GM23338 (cell line): ENCODE measurements at regions not wholly inside any gene's neighbourhood (a gene's known extent, or its start where the extent isn't known, plus 50 kb on each side); places are given as distances from the start of the nearest gene placed in this dataset.

Experiments
- ATAC-seq: fragments of 200-7000 bp; cut with Tn5 transposase; 3 replicates; pipeline ENCODE4 v1.9.1; 2020
- DNase-seq: peaks from one replicate; pipeline ENCODE4 v3.0.0-alpha.2; 2015; ENCODE audit warnings: low spot score
- H2AFZ ChIP-seq: fragments of 200-600 bp; sonication (generic); 2 replicates; pipeline ENCODE4 v1.8.0; 2016; ENCODE audit warnings: antibody characterized with exemption, mild to moderate bottlenecking, moderate library complexity
- H3F3A ChIP-seq: fragments of 200-600 bp; sonication (generic); replicated peaks from 2 replicates; pipeline ENCODE4 v1.8.0; 2017; ENCODE audit warnings: antibody characterized with exemption, mixed run types, low read depth
- H3K27ac ChIP-seq: fragments of 200-600 bp; sonication (generic); 2 replicates; pipeline ENCODE4 v1.6.1; 2016; ENCODE audit warnings: low read depth
- H3K27me3 ChIP-seq: fragments of 200-600 bp; sonication (generic); 2 replicates; pipeline ENCODE4 v1.8.0; 2016; ENCODE audit warnings: mild to moderate bottlenecking, mixed run types, moderate library complexity; ENCODE audit not compliant: insufficient read depth
- H3K36me3 ChIP-seq: fragments of 200-600 bp; sonication (generic); 2 replicates; pipeline ENCODE4 v1.8.0; 2016; ENCODE audit warnings: mild to moderate bottlenecking; ENCODE audit not compliant: insufficient read depth
- H3K4me1 ChIP-seq: fragments of 200-600 bp; sonication (generic); 2 replicates; pipeline ENCODE4 v1.8.0; 2016; ENCODE audit warnings: mild to moderate bottlenecking, moderate library complexity; ENCODE audit not compliant: insufficient read depth
- H3K4me2 ChIP-seq: fragments of 200-600 bp; sonication (generic); 2 replicates; pipeline ENCODE4 v1.7.1; 2017; ENCODE audit warnings: mixed run types
- H3K4me3 ChIP-seq: fragments of 200-600 bp; sonication (generic); 2 replicates; pipeline ENCODE4 v1.6.1; 2016; ENCODE audit warnings: mixed run types
- H3K79me2 ChIP-seq: fragments of 200-600 bp; sonication (generic); replicated peaks from 2 replicates; pipeline ENCODE4 v1.8.0; 2017; ENCODE audit warnings: mild to moderate bottlenecking; ENCODE audit not compliant: insufficient read depth
- H3K9me2 ChIP-seq: fragments of 200-600 bp; sonication (generic); 2 replicates; pipeline ENCODE4 v1.8.0; 2017; ENCODE audit not compliant: insufficient read depth
- H4K20me1 ChIP-seq: fragments of 200-600 bp; sonication (generic); replicated peaks from 2 replicates; pipeline ENCODE4 v1.8.0; 2017; ENCODE audit warnings: mild to moderate bottlenecking; ENCODE audit not compliant: insufficient read depth
- H3K27ac Mint-ChIP-seq: 2 replicates; pipeline ENCODE4 v1.8.0; 2020; ENCODE audit warnings: inconsistent platforms, mild to moderate bottlenecking, moderate library complexity, mixed read lengths
- H3K27me3 Mint-ChIP-seq: 3 replicates; pipeline ENCODE4 v1.8.0; 2022; ENCODE audit warnings: low read depth, mild to moderate bottlenecking, moderate library complexity, mixed read lengths, inconsistent platforms; ENCODE audit not compliant: insufficient read depth, poor library complexity
- H3K36me3 Mint-ChIP-seq: 3 replicates; pipeline ENCODE4 v1.8.0; 2021; ENCODE audit warnings: low read depth, mild to moderate bottlenecking, inconsistent platforms, moderate library complexity, mixed read lengths
- H3K4me1 Mint-ChIP-seq: 3 replicates; pipeline ENCODE4 v1.8.0; 2020; ENCODE audit warnings: mild to moderate bottlenecking, inconsistent platforms, mixed read lengths
- H3K4me3 Mint-ChIP-seq: 3 replicates; pipeline ENCODE4 v1.8.0; 2021; ENCODE audit warnings: moderate library complexity, mild to moderate bottlenecking, inconsistent platforms, mixed read lengths
- H3K9me3 Mint-ChIP-seq: 3 replicates; pipeline ENCODE4 v1.8.0; 2020; ENCODE audit warnings: moderate library complexity, mild to moderate bottlenecking, inconsistent platforms, mixed read lengths
- CREB1 ChIP-seq: fragments of 250-450 bp; sonication (Bioruptor Pico); IDR thresholded peaks from 2 replicates; pipeline ENCODE4 v1.5.0; 2020; ENCODE audit warnings: low read depth, mild to moderate bottlenecking, moderate library complexity
- EZH2 ChIP-seq: fragments of 200-600 bp; sonication (generic); IDR thresholded peaks from one replicate; pipeline ENCODE4 v1.8.0; 2017; ENCODE audit warnings: antibody characterized with exemption, mild to moderate bottlenecking, low read depth; ENCODE audit not compliant: unreplicated experiment
- EZH2phosphoT487 ChIP-seq: fragments of 200-600 bp; sonication (generic); IDR thresholded peaks from one replicate; pipeline ENCODE4 v1.8.1; 2018; ENCODE audit warnings: antibody characterized with exemption; ENCODE audit not compliant: unreplicated experiment
- JUNB ChIP-seq: IDR thresholded peaks from one replicate; pipeline ENCODE4 v1.6.1; 2016; ENCODE audit warnings: antibody characterized with exemption; ENCODE audit not compliant: unreplicated experiment
- NANOG ChIP-seq: IDR thresholded peaks from 2 replicates; pipeline ENCODE4 v1.6.1; 2016; ENCODE audit warnings: antibody characterized with exemption, borderline replicate concordance
- POLR2AphosphoS5 ChIP-seq: IDR thresholded peaks from 2 replicates; pipeline ENCODE4 v1.6.1; 2016; ENCODE audit warnings: antibody characterized with exemption, low read depth
- STAT1 ChIP-seq: IDR thresholded peaks from one replicate; pipeline ENCODE4 v1.6.1; 2016; ENCODE audit warnings: antibody characterized with exemption; ENCODE audit not compliant: unreplicated experiment
- ZNF114 ChIP-seq: fragments of 250-450 bp; sonication (Bioruptor Pico); IDR thresholded peaks from 2 replicates; pipeline ENCODE4 v1.5.0; 2020; ENCODE audit warnings: mild to moderate bottlenecking, moderate library complexity
- ZNF331 ChIP-seq: fragments of 250-450 bp; sonication (Bioruptor Pico); IDR thresholded peaks from 2 replicates; pipeline ENCODE4 v1.5.0; 2020; ENCODE audit warnings: low read depth, mild to moderate bottlenecking, moderate library complexity
- TF ChIP-seq, protein P1 (sequence below), 2 experiments: fragments of 200-600 bp in 1 of 2; sonication (generic) in 1 of 2; conservative IDR thresholded peaks; 2 replicates each; pipeline versions ENCODE4 v1.5.1 to v1.6.1; 2016 to 2017; ENCODE audit warnings: antibody characterized with exemption in 2 of 2, low read depth in 2 of 2, mild to moderate bottlenecking in 2 of 2, moderate library complexity in 1 of 2
- TF ChIP-seq, protein P2 (sequence below): IDR thresholded peaks from 2 replicates; pipeline ENCODE4 v1.6.1; 2016; ENCODE audit warnings: antibody characterized with exemption
- TF ChIP-seq, protein P3 (sequence below): IDR thresholded peaks from one replicate; pipeline ENCODE4 v1.6.1; 2018; ENCODE audit warnings: antibody characterized with exemption; ENCODE audit not compliant: unreplicated experiment
- TF ChIP-seq, protein P4 (sequence below): fragments of 250-450 bp; sonication (Bioruptor Pico); IDR thresholded peaks from 2 replicates; pipeline ENCODE4 v1.5.0; 2020; ENCODE audit warnings: mild to moderate bottlenecking, moderate library complexity

DNA sequence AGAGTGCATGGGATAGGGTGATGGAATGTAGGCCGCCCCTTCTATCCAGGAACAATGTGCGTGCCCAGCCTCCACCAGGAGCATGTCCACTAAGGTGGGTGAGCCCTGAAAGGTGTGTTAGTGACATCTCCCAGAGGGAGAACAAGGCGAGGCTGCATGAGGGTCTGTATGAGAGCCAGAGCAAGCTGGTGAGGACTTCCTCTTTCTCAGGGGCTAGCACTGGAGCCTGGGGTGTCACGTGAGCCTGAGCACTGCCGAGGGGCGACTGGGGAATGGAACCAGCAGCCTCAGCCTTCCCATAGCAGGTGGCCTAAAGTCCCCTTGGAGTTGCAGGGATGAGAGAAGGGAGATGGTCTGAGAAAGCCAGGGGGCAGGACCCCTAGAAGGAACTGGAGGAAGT is 156.3 kb upstream of the COBL start:
- no peaks in the 10 kb centered on the region for H3K36me3 Mint-ChIP-seq
- 0 out of 2 replicates have a peak overlapping the region, but pooled peaks have one; percentile 10 for H2AFZ ChIP-seq
- no peaks in the 10 kb centered on the region for H3F3A ChIP-seq
- H3K4me1 ChIP-seq: 0 out of 2 replicates have a peak, but pooled peaks cover 5% of the 10 kb centered on the region
- no peaks in the 10 kb centered on the region for H4K20me1 ChIP-seq
- H3K36me3 ChIP-seq: no peaks in the 10 kb centered on the region
- peaks cover 12% of the 10 kb centered on the region; the same call in 1 of the 2 replicates for H3K27me3 ChIP-seq
- H3K27me3 Mint-ChIP-seq: peaks cover 22% of the 10 kb centered on the region
- no peaks in the 10 kb centered on the region for H3K79me2 ChIP-seq
- H3K4me2 ChIP-seq: no peak overlapping the region
- no peaks in the 10 kb centered on the region; the same call in 2 of the 3 replicates for H3K9me3 Mint-ChIP-seq
- H3K4me1 Mint-ChIP-seq: peaks cover 12% of the 10 kb centered on the region; the same call in 2 of the 3 replicates
- no peak overlapping the region for H3K4me3 Mint-ChIP-seq
- no peak overlapping the region for H3K27ac Mint-ChIP-seq
- H3K4me3 ChIP-seq: no peak overlapping the region
- ATAC-seq: no peak
- H3K27ac ChIP-seq: no peak overlapping the region
- TF ChIP-seq EZH2 (no peak), POLR2AphosphoS5 (no peak), ZNF331 (CRISPR knock-in tag) (no peak), STAT1 (no peak), JUNB (no peak), ZNF114 (CRISPR knock-in tag) (no peak), NANOG (no peak), CREB1 (CRISPR knock-in tag) (no peak), EZH2phosphoT487 (no peak)
- TF ChIP-seq, protein P1, sequence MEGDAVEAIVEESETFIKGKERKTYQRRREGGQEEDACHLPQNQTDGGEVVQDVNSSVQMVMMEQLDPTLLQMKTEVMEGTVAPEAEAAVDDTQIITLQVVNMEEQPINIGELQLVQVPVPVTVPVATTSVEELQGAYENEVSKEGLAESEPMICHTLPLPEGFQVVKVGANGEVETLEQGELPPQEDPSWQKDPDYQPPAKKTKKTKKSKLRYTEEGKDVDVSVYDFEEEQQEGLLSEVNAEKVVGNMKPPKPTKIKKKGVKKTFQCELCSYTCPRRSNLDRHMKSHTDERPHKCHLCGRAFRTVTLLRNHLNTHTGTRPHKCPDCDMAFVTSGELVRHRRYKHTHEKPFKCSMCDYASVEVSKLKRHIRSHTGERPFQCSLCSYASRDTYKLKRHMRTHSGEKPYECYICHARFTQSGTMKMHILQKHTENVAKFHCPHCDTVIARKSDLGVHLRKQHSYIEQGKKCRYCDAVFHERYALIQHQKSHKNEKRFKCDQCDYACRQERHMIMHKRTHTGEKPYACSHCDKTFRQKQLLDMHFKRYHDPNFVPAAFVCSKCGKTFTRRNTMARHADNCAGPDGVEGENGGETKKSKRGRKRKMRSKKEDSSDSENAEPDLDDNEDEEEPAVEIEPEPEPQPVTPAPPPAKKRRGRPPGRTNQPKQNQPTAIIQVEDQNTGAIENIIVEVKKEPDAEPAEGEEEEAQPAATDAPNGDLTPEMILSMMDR (conservative IDR thresholded peaks at IDR 0.05; ENCODE audit: low read depth in 2 of 2): no peak
- TF ChIP-seq, protein P2, sequence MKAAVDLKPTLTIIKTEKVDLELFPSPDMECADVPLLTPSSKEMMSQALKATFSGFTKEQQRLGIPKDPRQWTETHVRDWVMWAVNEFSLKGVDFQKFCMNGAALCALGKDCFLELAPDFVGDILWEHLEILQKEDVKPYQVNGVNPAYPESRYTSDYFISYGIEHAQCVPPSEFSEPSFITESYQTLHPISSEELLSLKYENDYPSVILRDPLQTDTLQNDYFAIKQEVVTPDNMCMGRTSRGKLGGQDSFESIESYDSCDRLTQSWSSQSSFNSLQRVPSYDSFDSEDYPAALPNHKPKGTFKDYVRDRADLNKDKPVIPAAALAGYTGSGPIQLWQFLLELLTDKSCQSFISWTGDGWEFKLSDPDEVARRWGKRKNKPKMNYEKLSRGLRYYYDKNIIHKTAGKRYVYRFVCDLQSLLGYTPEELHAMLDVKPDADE: no peak
- TF ChIP-seq, protein P3, sequence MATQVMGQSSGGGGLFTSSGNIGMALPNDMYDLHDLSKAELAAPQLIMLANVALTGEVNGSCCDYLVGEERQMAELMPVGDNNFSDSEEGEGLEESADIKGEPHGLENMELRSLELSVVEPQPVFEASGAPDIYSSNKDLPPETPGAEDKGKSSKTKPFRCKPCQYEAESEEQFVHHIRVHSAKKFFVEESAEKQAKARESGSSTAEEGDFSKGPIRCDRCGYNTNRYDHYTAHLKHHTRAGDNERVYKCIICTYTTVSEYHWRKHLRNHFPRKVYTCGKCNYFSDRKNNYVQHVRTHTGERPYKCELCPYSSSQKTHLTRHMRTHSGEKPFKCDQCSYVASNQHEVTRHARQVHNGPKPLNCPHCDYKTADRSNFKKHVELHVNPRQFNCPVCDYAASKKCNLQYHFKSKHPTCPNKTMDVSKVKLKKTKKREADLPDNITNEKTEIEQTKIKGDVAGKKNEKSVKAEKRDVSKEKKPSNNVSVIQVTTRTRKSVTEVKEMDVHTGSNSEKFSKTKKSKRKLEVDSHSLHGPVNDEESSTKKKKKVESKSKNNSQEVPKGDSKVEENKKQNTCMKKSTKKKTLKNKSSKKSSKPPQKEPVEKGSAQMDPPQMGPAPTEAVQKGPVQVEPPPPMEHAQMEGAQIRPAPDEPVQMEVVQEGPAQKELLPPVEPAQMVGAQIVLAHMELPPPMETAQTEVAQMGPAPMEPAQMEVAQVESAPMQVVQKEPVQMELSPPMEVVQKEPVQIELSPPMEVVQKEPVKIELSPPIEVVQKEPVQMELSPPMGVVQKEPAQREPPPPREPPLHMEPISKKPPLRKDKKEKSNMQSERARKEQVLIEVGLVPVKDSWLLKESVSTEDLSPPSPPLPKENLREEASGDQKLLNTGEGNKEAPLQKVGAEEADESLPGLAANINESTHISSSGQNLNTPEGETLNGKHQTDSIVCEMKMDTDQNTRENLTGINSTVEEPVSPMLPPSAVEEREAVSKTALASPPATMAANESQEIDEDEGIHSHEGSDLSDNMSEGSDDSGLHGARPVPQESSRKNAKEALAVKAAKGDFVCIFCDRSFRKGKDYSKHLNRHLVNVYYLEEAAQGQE: no peak
- TF ChIP-seq, protein P4, sequence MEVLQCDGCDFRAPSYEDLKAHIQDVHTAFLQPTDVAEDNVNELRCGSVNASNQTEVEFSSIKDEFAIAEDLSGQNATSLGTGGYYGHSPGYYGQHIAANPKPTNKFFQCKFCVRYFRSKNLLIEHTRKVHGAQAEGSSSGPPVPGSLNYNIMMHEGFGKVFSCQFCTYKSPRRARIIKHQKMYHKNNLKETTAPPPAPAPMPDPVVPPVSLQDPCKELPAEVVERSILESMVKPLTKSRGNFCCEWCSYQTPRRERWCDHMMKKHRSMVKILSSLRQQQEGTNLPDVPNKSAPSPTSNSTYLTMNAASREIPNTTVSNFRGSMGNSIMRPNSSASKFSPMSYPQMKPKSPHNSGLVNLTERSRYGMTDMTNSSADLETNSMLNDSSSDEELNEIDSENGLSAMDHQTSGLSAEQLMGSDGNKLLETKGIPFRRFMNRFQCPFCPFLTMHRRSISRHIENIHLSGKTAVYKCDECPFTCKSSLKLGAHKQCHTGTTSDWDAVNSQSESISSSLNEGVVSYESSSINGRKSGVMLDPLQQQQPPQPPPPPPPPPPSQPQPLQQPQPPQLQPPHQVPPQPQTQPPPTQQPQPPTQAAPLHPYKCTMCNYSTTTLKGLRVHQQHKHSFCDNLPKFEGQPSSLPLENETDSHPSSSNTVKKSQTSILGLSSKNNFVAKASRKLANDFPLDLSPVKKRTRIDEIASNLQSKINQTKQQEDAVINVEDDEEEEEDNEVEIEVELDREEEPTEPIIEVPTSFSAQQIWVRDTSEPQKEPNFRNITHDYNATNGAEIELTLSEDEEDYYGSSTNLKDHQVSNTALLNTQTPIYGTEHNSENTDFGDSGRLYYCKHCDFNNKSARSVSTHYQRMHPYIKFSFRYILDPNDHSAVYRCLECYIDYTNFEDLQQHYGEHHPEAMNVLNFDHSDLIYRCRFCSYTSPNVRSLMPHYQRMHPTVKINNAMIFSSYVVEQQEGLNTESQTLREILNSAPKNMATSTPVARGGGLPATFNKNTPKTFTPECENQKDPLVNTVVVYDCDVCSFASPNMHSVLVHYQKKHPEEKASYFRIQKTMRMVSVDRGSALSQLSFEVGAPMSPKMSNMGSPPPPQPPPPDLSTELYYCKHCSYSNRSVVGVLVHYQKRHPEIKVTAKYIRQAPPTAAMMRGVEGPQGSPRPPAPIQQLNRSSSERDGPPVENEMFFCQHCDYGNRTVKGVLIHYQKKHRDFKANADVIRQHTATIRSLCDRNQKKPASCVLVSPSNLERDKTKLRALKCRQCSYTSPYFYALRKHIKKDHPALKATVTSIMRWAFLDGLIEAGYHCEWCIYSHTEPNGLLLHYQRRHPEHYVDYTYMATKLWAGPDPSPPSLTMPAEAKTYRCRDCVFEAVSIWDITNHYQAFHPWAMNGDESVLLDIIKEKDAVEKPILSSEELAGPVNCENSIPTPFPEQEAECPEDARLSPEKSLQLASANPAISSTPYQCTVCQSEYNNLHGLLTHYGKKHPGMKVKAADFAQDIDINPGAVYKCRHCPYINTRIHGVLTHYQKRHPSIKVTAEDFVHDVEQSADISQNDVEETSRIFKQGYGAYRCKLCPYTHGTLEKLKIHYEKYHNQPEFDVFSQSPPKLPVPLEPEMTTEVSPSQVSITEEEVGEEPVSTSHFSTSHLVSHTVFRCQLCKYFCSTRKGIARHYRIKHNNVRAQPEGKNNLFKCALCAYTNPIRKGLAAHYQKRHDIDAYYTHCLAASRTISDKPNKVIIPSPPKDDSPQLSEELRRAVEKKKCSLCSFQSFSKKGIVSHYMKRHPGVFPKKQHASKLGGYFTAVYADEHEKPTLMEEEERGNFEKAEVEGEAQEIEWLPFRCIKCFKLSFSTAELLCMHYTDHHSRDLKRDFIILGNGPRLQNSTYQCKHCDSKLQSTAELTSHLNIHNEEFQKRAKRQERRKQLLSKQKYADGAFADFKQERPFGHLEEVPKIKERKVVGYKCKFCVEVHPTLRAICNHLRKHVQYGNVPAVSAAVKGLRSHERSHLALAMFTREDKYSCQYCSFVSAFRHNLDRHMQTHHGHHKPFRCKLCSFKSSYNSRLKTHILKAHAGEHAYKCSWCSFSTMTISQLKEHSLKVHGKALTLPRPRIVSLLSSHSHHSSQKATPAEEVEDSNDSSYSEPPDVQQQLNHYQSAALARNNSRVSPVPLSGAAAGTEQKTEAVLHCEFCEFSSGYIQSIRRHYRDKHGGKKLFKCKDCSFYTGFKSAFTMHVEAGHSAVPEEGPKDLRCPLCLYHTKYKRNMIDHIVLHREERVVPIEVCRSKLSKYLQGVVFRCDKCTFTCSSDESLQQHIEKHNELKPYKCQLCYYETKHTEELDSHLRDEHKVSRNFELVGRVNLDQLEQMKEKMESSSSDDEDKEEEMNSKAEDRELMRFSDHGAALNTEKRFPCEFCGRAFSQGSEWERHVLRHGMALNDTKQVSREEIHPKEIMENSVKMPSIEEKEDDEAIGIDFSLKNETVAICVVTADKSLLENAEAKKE (CRISPR knock-in tag): no peak
- peaks cover 11% of the 10 kb centered on the region; the same call in 1 of the 2 replicates for H3K9me2 ChIP-seq
- no peak for DNase-seq
